ENCODE measurements at regions not wholly inside any gene's neighbourhood (a gene's known extent, or its start where the extent isn't known, plus 50 kb on each side); places are given as distances from the start of the nearest gene placed in this dataset.

DNA sequence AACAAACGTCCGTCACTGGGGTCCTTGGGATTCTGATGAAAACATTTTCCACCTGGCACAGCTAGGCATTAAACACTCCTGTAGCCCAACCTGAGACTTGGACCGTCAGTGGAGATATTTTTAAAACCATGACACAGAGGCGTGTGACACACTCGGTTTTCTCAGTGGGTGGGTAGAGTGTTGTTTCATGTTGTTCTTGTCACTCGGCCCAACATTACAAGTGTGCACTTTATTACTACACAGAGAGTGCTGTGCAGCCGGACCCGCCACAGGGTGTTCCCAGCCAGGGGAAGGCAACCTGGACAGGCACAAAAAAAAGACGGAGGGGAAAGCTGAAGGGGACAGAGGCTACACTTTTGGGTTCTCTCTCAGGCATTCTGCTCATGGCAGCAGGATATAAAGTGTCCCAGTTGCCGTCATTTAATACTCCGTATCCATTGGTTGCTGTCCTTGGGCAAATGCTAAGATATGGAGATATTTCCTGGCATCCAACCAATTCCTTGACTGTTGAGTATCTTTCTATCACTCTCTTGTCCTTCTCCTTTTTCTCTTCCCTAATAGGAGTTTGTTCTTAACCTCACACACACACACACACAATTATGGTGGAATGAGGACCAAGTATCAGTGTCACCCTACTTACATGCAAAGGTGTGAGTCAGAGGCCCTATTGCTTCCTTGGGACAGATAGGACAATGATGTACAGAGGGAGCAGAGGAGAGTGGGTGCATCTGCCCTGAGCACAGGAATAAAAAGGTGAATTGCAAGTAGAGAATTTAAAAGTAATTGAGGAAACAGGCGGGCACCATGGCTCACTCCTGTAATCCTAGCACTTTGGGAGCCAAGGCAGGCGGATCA, 154.1 kb upstream of the SOX9 start:
- DNase-seq, result no peak
- peaks cover 3% of the 10 kb centered on the region for H3K27me3 Mint-ChIP-seq (ENCODE audit: low read depth)
- H3K4me1 Mint-ChIP-seq (ENCODE audit: low read depth), result no peaks in the 10 kb centered on the region
- H3K27ac Mint-ChIP-seq, result no peak overlapping the region
- CTCF ChIA-PET, result no interaction called here
- H3K36me3 Mint-ChIP-seq (ENCODE audit: low read depth), result no peaks in the 10 kb centered on the region
- no peak overlapping the region for H3K4me3 Mint-ChIP-seq
- intact Hi-C loops (cut with micrococcal nuclease), result no loop called here
- H3K9me3 Mint-ChIP-seq, result no peaks in the 10 kb centered on the region

DNA sequence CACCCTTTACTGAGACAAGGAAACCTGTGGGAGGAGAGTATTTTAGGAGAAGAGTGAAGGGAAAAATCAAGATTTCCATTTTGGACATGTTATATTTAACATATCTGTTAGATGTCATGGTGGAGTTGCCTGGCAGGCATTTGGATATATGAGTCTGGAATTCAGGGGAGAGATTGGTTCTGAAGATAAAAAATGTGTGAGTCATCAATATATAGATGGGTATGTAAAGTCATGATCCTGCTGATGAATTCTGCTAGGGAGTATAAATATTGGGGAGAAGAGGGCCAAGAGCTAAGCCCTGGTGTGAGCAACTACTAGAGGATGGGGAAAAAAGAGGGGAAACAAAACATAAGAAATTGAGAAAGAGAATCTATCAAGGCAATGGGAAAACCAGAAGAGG, 151.3 kb upstream of the SOX9 start:
- H3K9me3 Mint-ChIP-seq, result peaks cover 2% of the 10 kb centered on the region
- DNase-seq, result no peak
- no peaks in the 10 kb centered on the region for H3K4me1 Mint-ChIP-seq (ENCODE audit: low read depth)
- no peak overlapping the region for H3K4me3 Mint-ChIP-seq
- H3K27me3 Mint-ChIP-seq (ENCODE audit: low read depth), result no peaks in the 10 kb centered on the region
- H3K27ac Mint-ChIP-seq, result no peak overlapping the region
- CTCF ChIA-PET, result no interaction called here
- intact Hi-C loops (cut with micrococcal nuclease), result no loop called here
- no peaks in the 10 kb centered on the region for H3K36me3 Mint-ChIP-seq (ENCODE audit: low read depth)

DNA sequence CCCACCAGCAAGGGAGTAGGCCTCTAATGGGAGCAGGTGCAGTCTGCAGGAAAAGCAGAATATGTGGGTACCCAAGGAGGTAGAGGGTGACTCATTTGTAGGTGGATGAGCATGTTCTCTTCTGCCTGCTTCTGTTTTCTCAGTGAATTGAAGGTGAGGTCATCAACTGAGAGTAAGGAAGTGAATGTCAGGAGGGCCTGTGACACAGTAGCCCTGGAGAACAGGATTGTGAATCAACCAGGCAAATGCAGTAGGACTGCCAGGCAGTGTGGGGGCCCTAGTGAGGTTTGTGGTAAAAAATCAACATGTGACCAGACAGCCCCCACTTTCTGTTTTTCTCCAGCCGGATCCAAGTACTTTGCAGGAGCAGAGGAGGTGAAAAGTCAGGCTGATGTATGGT, 150.5 kb upstream of the SOX9 start:
- CTCF ChIA-PET, result no interaction called here
- Mint-ChIP-seq H3K27me3 (ENCODE audit: low read depth) (no peaks in the 10 kb centered on the region), H3K9me3 (peaks cover 2% of the 10 kb centered on the region), H3K27ac (no peak overlapping the region), H3K4me1 (ENCODE audit: low read depth) (no peaks in the 10 kb centered on the region), H3K36me3 (ENCODE audit: low read depth) (no peaks in the 10 kb centered on the region), H3K4me3 (no peak overlapping the region)
- intact Hi-C loops (cut with micrococcal nuclease), result no loop called here
- no peak for DNase-seq

DNA sequence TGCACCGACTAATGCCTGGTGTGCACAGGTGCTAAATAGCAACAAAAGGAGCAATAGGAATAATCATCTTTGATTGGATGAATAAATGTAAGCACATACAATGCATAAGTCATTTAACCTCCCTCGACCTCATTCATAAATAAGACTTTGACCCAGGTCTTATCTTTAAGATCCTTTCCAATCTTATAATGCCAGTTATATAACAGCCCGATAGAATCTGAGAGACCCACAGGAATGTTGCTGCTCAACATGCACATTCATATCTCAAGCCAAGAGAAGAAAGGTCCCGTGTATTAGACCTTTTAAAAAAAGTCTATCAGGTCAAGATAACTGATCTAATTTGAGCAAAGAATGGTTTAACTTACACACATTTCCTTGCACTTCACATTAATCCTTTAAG, 146.8 kb upstream of the SOX9 start:
- no peak for DNase-seq
- Mint-ChIP-seq H3K9me3 (peaks cover 6% of the 10 kb centered on the region), H3K4me3 (no peak overlapping the region), H3K36me3 (ENCODE audit: low read depth) (no peaks in the 10 kb centered on the region), H3K27me3 (ENCODE audit: low read depth) (no peaks in the 10 kb centered on the region), H3K27ac (no peak overlapping the region), H3K4me1 (ENCODE audit: low read depth) (no peaks in the 10 kb centered on the region)
- intact Hi-C loops (cut with micrococcal nuclease), result no loop called here
- CTCF ChIA-PET, result no interaction called here

DNA sequence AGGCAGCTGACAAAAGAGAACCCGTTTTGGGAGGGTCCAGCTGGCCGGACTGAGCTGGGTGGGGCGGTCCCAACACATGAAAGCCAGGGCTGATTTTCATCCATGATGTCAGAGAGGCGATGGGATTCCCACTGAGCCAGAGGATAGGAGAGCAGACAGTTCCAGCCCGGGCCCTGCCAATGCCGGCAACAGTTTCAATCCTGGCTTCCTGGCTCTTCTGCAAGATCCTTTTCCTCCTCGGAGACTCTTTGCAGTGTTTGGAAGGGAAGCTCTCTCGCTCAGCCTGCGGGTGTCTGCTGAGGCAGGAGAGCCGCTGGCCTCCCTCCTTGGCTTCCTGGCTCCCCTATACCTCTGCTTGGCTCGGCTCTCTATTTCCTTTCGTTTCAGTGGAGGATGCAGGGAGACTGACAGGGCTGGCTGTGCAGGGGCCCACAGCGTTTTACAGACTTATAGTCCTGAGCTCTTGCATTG, 145.5 kb upstream of the SOX9 start:
- no peak overlapping the region for H3K27ac Mint-ChIP-seq

DNA sequence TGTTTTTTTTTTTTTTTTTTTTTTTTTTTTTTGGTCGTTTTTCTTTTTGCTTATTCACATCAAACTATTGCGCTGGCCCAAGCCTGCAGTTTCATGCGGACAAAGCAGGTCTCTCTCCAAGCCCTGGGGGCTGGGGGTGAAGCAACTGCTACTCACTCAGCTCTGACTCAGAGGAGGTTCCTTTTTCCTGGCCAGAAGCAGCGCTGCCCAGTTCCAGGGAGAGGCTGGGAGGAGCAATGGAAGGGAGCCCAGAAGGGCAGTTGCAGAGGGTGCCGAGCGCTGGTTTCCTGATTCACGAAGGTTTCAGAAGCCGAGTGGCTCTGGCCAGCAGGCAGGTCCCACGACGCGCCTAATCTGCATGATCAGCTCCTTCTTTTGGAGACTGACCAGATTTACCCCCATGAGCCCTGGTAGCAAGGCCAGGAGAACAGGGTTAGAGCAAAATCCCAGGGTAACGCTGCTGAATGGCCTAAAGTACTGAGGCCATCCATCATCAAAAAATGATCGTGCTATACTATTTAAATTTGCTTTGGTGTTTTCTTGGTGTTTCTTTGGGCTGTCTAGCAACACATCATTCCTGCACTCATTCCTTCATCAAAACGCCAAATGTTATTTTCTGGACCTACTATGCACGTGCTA, 144.7 kb upstream of the SOX9 start:
- no peak for DNase-seq
- Mint-ChIP-seq H3K9me3 (peaks cover 8% of the 10 kb centered on the region), H3K27me3 (ENCODE audit: low read depth) (no peaks in the 10 kb centered on the region), H3K36me3 (ENCODE audit: low read depth) (no peaks in the 10 kb centered on the region), H3K4me3 (no peak overlapping the region), H3K27ac (no peak overlapping the region), H3K4me1 (ENCODE audit: low read depth) (no peaks in the 10 kb centered on the region)
- intact Hi-C loops (cut with micrococcal nuclease), result no loop called here
- CTCF ChIA-PET, result interaction anchor here (0.7 kb wide), 1 partner anchor 529 kb away, joined by 3 read pairs; no protein-coding TSS in a partner anchor

More for the DNA sequence above, 145.5 kb upstream of the SOX9 start:
- Mint-ChIP-seq H3K27me3 (ENCODE audit: low read depth) (no peaks in the 10 kb centered on the region), H3K36me3 (ENCODE audit: low read depth) (no peaks in the 10 kb centered on the region), H3K4me1 (ENCODE audit: low read depth) (no peaks in the 10 kb centered on the region), H3K4me3 (no peak overlapping the region), H3K9me3 (peaks cover 8% of the 10 kb centered on the region)
- CTCF ChIA-PET, result no interaction called here
- intact Hi-C loops (cut with micrococcal nuclease), result no loop called here
- DNase-seq, result no peak

DNA sequence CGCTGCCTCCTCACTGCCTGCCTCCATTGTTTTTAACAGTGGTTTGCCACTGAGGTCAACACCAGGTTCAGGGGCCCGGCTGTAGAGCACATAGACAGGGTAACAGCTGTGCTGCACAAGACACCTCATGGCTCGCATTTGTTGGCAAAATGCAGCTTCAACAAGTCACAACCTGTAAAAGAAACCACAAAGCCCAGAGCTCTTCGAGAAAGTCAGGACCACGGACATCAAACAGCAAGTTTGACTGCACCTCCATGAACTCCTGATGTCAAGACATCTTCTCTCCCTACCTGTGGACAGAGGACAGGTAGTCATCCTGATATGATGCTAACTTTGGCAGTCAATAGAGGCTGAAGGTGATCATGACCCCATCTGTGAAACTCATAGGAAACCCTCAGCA, 142.4 kb upstream of the SOX9 start:
- Mint-ChIP-seq H3K9me3 (peaks cover 8% of the 10 kb centered on the region), H3K36me3 (ENCODE audit: low read depth) (no peaks in the 10 kb centered on the region), H3K27me3 (ENCODE audit: low read depth) (no peaks in the 10 kb centered on the region), H3K4me1 (ENCODE audit: low read depth) (no peaks in the 10 kb centered on the region), H3K27ac (no peak overlapping the region), H3K4me3 (no peak overlapping the region)
- intact Hi-C loops (cut with micrococcal nuclease), result no loop called here
- no peak for DNase-seq
- CTCF ChIA-PET, result no interaction called here

DNA sequence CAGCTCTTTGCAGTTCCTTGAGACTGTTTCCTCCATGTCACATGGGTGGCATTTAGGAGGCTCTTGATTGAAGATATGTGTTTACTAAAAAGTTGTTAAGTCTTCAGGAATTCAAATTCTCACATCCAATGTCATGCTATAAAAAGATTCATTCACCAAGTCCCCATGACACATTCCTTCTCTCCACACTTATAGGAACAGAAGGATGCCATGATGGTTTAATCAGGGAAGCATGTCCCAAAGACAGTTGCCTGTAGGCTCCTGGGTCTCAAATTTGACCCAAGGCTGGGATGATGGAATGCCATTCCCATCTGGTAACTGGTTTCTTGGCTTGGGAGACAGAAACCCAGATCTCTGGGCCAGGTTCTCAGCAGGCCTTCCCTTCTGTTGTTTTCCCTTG, 140.6 kb upstream of the SOX9 start:
- DNase-seq, result no peak
- Mint-ChIP-seq H3K4me1 (ENCODE audit: low read depth) (peaks cover 3% of the 10 kb centered on the region), H3K36me3 (ENCODE audit: low read depth) (no peaks in the 10 kb centered on the region), H3K9me3 (peaks cover 7% of the 10 kb centered on the region), H3K27ac (no peak overlapping the region), H3K27me3 (ENCODE audit: low read depth) (no peaks in the 10 kb centered on the region), H3K4me3 (no peak overlapping the region)
- intact Hi-C loops (cut with micrococcal nuclease), result no loop called here
- CTCF ChIA-PET, result no interaction called here

DNA sequence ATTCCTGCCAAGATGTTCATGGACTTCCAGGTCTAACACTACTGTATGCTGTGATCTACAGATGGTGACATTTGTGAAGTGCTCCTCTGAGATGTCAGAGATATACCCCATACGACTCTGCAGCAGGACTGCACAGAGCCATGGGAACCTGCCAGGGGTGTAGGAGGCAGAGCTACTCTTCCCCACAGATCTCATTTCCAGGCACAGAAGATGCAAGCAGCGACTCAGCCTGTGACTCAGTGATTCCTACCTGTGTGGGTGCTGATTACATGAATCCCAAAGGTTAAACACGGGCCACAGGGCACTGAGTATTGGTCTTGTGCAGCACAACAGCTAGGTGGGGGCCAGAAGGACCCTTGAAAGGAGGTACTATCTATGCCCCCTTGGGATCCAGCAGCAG, 137.0 kb upstream of the SOX9 start:
- Mint-ChIP-seq H3K27me3 (ENCODE audit: low read depth) (no peaks in the 10 kb centered on the region), H3K9me3 (peaks cover 4% of the 10 kb centered on the region), H3K27ac (no peak overlapping the region), H3K4me3 (no peak overlapping the region), H3K4me1 (ENCODE audit: low read depth) (peaks cover 3% of the 10 kb centered on the region), H3K36me3 (ENCODE audit: low read depth) (no peaks in the 10 kb centered on the region)
- intact Hi-C loops (cut with micrococcal nuclease), result no loop called here
- peak; percentile 37 for DNase-seq
- CTCF ChIA-PET, result interaction anchor here (0.8 kb wide), 1 partner anchor 112 kb away, joined by 3 read pairs; no protein-coding TSS in a partner anchor

DNA sequence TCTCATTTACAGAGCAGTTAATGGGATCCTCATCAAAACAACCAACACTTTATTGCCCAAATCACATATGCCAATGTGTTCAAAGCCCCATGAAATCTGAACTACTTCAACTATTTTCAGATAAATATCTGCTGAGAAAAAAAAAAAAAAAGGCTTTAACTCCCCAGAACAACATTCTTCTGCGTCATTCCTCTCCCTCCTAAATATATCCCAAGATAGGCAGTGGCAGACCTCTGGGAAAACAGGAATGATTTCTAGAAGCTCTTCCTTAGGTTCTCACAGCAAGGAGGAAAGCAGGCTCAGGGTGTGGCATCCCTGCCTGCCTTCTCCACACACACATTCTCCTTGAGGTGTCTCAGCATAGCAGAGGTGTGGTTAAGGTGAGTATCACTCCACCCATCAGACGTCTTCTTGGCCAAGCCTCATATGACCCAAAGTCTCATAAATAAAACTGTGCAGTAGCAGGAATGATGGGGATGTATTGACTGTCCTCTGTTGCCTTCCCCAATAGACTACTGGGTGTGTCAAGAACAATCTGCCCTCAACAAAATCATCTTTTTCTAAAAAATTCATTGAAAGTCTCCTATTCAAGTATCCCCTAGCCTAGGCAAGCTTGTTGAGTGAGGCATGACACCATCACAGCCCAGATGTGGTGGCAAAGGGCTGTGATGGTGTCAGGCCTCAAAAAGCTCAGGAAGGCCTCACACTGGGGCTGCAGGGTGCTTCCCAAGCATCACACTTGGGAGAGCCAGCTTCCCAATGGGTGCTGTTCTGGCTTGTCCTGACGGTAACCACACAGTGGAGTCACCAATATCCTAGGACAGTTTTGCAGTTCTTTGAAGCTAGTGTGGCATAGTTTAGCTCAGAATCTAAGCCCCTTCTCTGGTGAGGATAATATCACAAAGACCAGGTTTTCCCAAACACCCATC, 135.4 kb upstream of the SOX9 start:
- Mint-ChIP-seq H3K27me3 (ENCODE audit: low read depth) (no peaks in the 10 kb centered on the region), H3K27ac (no peak overlapping the region), H3K36me3 (ENCODE audit: low read depth) (no peaks in the 10 kb centered on the region), H3K4me1 (ENCODE audit: low read depth) (peaks cover 3% of the 10 kb centered on the region), H3K4me3 (no peak overlapping the region), H3K9me3 (no peaks in the 10 kb centered on the region)
- CTCF ChIA-PET, result interaction anchor here (0.6 kb wide), 1 partner anchor 336 kb away, joined by 3 read pairs; no protein-coding TSS in a partner anchor
- no peak for DNase-seq
- intact Hi-C loops (cut with micrococcal nuclease), result no loop called here

DNA sequence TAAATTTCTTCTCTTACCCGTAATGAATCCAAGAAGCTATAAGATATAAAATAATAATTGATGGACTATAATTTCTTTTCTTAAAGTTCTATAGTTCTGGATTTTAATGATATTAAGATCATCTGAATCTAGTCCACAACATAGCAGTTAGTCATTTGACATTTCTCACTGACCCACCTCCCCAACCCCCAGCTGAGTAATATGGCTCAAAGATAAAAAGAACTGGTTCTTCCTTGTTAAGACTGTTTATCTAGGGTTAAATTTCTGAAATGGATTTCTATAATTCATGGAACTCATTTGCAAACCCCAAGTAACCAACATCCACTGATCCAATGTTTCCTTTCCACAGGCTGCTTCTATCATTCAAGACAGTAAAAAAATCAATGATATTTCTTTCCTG, 133.9 kb upstream of the SOX9 start:
- H3K4me3 Mint-ChIP-seq, result no peak overlapping the region
- H3K4me1 Mint-ChIP-seq (ENCODE audit: low read depth), result peaks cover 3% of the 10 kb centered on the region
- H3K36me3 Mint-ChIP-seq (ENCODE audit: low read depth), result no peaks in the 10 kb centered on the region
- no peaks in the 10 kb centered on the region for H3K27me3 Mint-ChIP-seq (ENCODE audit: low read depth)
- no peak overlapping the region for H3K27ac Mint-ChIP-seq
- H3K9me3 Mint-ChIP-seq, result no peaks in the 10 kb centered on the region
- CTCF ChIA-PET, result no interaction called here
- no peak for DNase-seq
- intact Hi-C loops (cut with micrococcal nuclease), result no loop called here

DNA sequence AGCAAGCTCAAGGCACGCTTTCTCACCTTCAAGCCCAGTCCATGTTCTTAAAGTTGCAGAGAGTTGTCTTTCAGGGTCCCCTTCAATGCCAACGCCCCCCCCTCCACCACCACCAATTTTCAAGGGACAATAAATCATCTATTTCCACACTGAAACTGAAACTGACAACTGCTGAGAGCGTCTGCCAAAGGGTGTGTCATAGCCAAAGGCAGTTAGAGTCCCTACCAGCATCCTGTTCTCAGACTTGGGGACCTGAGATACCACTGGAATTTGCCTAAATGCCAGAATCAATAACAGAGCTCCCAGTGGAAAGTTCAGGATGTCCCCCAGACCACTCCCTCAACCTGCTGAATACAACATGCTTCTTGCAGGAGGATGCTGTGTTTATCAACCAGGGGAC, 133.2 kb upstream of the SOX9 start:
- peaks cover 3% of the 10 kb centered on the region for H3K4me1 Mint-ChIP-seq (ENCODE audit: low read depth)
- H3K27me3 Mint-ChIP-seq (ENCODE audit: low read depth), result no peaks in the 10 kb centered on the region
- no peak overlapping the region for H3K27ac Mint-ChIP-seq
- intact Hi-C loops (cut with micrococcal nuclease), result no loop called here
- H3K4me3 Mint-ChIP-seq, result no peak overlapping the region
- H3K9me3 Mint-ChIP-seq, result no peaks in the 10 kb centered on the region
- no peaks in the 10 kb centered on the region for H3K36me3 Mint-ChIP-seq (ENCODE audit: low read depth)
- CTCF ChIA-PET, result interaction anchor here (0.7 kb wide), 1 partner anchor 68 kb away, joined by 4 read pairs; no protein-coding TSS in a partner anchor
- no peak for DNase-seq

Data from activated naive CD4-positive, alpha-beta T cell treated with anti-CD3 and anti-CD28 coated beads for 36 hours (primary cell).